ENCODE measurements at regions not wholly inside any gene's neighbourhood (a gene's known extent, or its start where the extent isn't known, plus 50 kb on each side); places are given as distances from the start of the nearest gene placed in this dataset.

DNA sequence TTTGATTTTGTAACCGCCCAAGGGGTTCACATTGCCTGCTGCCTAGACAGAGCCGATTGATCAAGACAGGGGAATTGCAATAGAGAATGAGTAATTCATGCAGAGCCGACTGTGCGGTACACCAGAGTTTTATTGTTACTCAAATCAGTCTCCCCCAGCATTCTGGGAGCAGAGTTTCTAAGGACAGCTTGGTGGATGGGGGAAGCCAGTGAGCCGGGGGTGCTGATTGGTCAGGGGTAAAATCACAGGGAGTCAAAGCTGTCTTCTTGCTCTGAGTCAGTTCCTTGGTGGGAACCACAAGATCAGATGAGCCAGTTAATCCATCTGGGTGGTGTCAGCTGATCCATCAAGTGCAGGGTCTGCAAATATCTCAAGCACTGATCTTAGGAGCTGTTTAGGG is 60.0 kb upstream of the EZR start:
- TF ChIP-seq, protein P1, sequence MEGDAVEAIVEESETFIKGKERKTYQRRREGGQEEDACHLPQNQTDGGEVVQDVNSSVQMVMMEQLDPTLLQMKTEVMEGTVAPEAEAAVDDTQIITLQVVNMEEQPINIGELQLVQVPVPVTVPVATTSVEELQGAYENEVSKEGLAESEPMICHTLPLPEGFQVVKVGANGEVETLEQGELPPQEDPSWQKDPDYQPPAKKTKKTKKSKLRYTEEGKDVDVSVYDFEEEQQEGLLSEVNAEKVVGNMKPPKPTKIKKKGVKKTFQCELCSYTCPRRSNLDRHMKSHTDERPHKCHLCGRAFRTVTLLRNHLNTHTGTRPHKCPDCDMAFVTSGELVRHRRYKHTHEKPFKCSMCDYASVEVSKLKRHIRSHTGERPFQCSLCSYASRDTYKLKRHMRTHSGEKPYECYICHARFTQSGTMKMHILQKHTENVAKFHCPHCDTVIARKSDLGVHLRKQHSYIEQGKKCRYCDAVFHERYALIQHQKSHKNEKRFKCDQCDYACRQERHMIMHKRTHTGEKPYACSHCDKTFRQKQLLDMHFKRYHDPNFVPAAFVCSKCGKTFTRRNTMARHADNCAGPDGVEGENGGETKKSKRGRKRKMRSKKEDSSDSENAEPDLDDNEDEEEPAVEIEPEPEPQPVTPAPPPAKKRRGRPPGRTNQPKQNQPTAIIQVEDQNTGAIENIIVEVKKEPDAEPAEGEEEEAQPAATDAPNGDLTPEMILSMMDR (IDR thresholded peaks at IDR 0.05; ENCODE audit: borderline replicate concordance, insufficient read depth, low read depth, low read length): no peak
- H3K4me3 ChIP-seq (ENCODE audit: low read depth, low read length): no peak overlapping the region

DNA sequence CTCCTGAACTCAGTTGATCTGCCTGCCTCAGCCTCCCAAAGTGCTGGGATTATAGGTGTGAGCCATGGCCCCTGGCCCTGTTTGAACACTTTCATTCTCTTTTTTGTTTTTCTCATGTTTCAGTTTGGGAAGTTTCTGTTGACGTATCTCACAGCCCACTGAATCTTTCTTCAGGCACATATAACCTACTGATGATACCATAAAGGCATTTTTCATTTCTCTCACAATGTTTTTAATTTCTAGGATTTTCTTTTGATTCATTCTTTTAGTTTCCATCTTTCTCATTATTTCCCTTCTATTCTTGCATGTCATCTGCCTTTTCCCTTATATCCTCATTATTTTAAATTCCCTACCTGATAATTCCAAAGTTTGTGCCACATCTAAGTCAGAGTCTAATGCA is 58.5 kb upstream of the EZR start:
- TF ChIP-seq, protein P1 (IDR thresholded peaks at IDR 0.05; ENCODE audit: borderline replicate concordance, insufficient read depth, low read depth, low read length): no peak
- no peak overlapping the region for H3K4me3 ChIP-seq (ENCODE audit: low read depth, low read length)

DNA sequence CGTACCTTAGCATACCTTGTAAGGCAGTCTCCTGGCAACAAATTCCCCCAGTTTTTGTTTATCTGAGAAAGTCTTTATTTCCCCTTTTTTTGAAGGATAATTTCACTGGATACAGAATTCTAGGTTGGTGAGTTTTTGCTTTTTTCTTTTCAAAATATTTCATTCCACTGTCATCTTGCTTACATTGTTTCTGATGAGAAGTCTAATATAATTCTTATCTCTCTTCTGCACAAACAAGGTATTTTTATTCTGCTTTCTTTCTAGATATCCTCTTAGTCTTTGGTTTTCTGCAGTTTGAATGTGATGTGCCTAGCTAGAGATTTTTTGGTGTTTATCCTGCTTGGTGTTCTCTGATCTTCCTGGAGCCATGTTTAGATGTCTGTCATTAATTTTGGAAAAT is 57.7 kb upstream of the EZR start:
- no peak overlapping the region for H3K4me3 ChIP-seq (ENCODE audit: low read depth, low read length)
- TF ChIP-seq, protein P1 (IDR thresholded peaks at IDR 0.05; ENCODE audit: borderline replicate concordance, insufficient read depth, low read depth, low read length): no peak

GRCh38 chr6:158870649-158870957 is 51.4 kb upstream of the EZR start:
- TF ChIP-seq, protein P1 (IDR thresholded peaks at IDR 0.05; ENCODE audit: borderline replicate concordance, insufficient read depth, low read depth, low read length): no peak
- H3K4me3 ChIP-seq (ENCODE audit: low read depth, low read length): no peak overlapping the region

- peak overlapping the region; percentile 46 for H3K4me3 ChIP-seq (ENCODE audit: low read depth, low read length)
- TF ChIP-seq, protein P1 (IDR thresholded peaks at IDR 0.05; ENCODE audit: borderline replicate concordance, insufficient read depth, low read depth, low read length): peak; percentile 45; the same call in 1 of the 2 replicates
Measured at GRCh38 chr6:158869826-158870648, 50.9 kb upstream of the EZR start.

GRCh38 chr6:158868890-158869825 is 50.0 kb upstream of the EZR start:
- H3K4me3 ChIP-seq (ENCODE audit: low read depth, low read length): peak overlapping the region; percentile 46
- TF ChIP-seq, protein P1 (IDR thresholded peaks at IDR 0.05; ENCODE audit: borderline replicate concordance, insufficient read depth, low read depth, low read length): no peak

Measured in GM12875 (cell line).